ENCODE measurements at regions not wholly inside any gene's neighbourhood (a gene's known extent, or its start where the extent isn't known, plus 50 kb on each side); places are given as distances from the start of the nearest gene placed in this dataset.

- H3K27ac Mint-ChIP-seq: no peak overlapping the region
Observed at GRCh38 chr1:103199001-103199400, 90.7 kb upstream of the COL11A1 start.

GRCh38 chr1:103198076-103198475 is 89.8 kb upstream of the COL11A1 start:
- Histone ChIP-seq H3K4me1 (ENCODE audit: insufficient read depth, low read length) (no peaks in the 10 kb centered on the region), H3K27ac (ENCODE audit: low read depth in 1 of 2, low read length in 2 of 2) (no peak overlapping the region), H3K9me3 (ENCODE audit: control insufficient read depth in 1 of 2, insufficient read depth in 1 of 2, low read length in 2 of 2) (no peaks in the 10 kb centered on the region), H3K4me3 (ENCODE audit: low read length) (no peak overlapping the region), H3K36me3 (ENCODE audit: insufficient read depth, low read length) (no peaks in the 10 kb centered on the region), H3K27me3 (ENCODE audit: control insufficient read depth in 1 of 2, insufficient read depth in 2 of 2, low read length in 2 of 2) (no peaks in the 10 kb centered on the region)
- Mint-ChIP-seq H3K36me3 (ENCODE audit: low read depth) (no peaks in the 10 kb centered on the region), H3K9me3 (no peaks in the 10 kb centered on the region), H3K4me3 (no peak overlapping the region), H3K27ac (no peak overlapping the region), H3K4me1 (ENCODE audit: low read depth) (no peaks in the 10 kb centered on the region), H3K27me3 (no peaks in the 10 kb centered on the region)
- no peak for TF ChIP-seq CTCF (IDR thresholded peaks at IDR 0.05)
- ChIA-PET POLR2A (no interaction called here), CTCF (no interaction called here)
- DNase-seq (no peak), ATAC-seq (ENCODE audit: poor library complexity) (no peak)
- intact Hi-C loops (cut with DNase I, micrococcal nuclease): no loop called here

More at GRCh38 chr1:103199001-103199400, 90.7 kb upstream of the COL11A1 start:
- no peaks in the 10 kb centered on the region for H3K9me3 Mint-ChIP-seq
- H3K4me3 Mint-ChIP-seq: no peak overlapping the region
- intact Hi-C loops (cut with DNase I, micrococcal nuclease): no loop called here
- no peak overlapping the region for H3K27ac ChIP-seq (ENCODE audit: low read depth in 1 of 2, low read length in 2 of 2)
- ATAC-seq (ENCODE audit: poor library complexity) (no peak), DNase-seq (no peak)
- ChIA-PET CTCF (interaction anchor here (0.7 kb wide), 1 partner anchor 259 kb away, joined by 3 read pairs; no protein-coding TSS in a partner anchor), POLR2A (no interaction called here)
- H3K4me1 Mint-ChIP-seq (ENCODE audit: low read depth): no peaks in the 10 kb centered on the region
- no peaks in the 10 kb centered on the region for H3K36me3 Mint-ChIP-seq (ENCODE audit: low read depth)
- H3K9me3 ChIP-seq (ENCODE audit: control insufficient read depth in 1 of 2, insufficient read depth in 1 of 2, low read length in 2 of 2): no peaks in the 10 kb centered on the region
- no peaks in the 10 kb centered on the region for H3K27me3 ChIP-seq (ENCODE audit: control insufficient read depth in 1 of 2, insufficient read depth in 2 of 2, low read length in 2 of 2)
- H3K4me3 ChIP-seq (ENCODE audit: low read length): no peak overlapping the region
- no peaks in the 10 kb centered on the region for H3K4me1 ChIP-seq (ENCODE audit: insufficient read depth, low read length)
- H3K36me3 ChIP-seq (ENCODE audit: insufficient read depth, low read length): no peaks in the 10 kb centered on the region
- TF ChIP-seq CTCF (IDR thresholded peaks at IDR 0.05): no peak
- H3K27me3 Mint-ChIP-seq: no peaks in the 10 kb centered on the region

GRCh38 chr1:103197216-103197615 is 88.9 kb upstream of the COL11A1 start:
- Histone ChIP-seq H3K4me3 (ENCODE audit: low read length) (no peak overlapping the region), H3K27ac (ENCODE audit: low read depth in 1 of 2, low read length in 2 of 2) (no peak overlapping the region), H3K9me3 (ENCODE audit: control insufficient read depth in 1 of 2, insufficient read depth in 1 of 2, low read length in 2 of 2) (no peaks in the 10 kb centered on the region), H3K27me3 (ENCODE audit: control insufficient read depth in 1 of 2, insufficient read depth in 2 of 2, low read length in 2 of 2) (no peaks in the 10 kb centered on the region), H3K4me1 (ENCODE audit: insufficient read depth, low read length) (no peaks in the 10 kb centered on the region), H3K36me3 (ENCODE audit: insufficient read depth, low read length) (no peaks in the 10 kb centered on the region)
- CTCF ChIA-PET: no interaction called here
- no peaks in the 10 kb centered on the region for H3K4me1 Mint-ChIP-seq (ENCODE audit: low read depth)
- H3K4me3 Mint-ChIP-seq: no peak overlapping the region
- no peaks in the 10 kb centered on the region for H3K9me3 Mint-ChIP-seq
- intact Hi-C loops (cut with DNase I, micrococcal nuclease): no loop called here
- no peak for DNase-seq
- no peak for TF ChIP-seq CTCF (IDR thresholded peaks at IDR 0.05)
- no peaks in the 10 kb centered on the region for H3K27me3 Mint-ChIP-seq
- no peaks in the 10 kb centered on the region for H3K36me3 Mint-ChIP-seq (ENCODE audit: low read depth)
- ATAC-seq (ENCODE audit: poor library complexity): no peak
- POLR2A ChIA-PET: no interaction called here
- no peak overlapping the region for H3K27ac Mint-ChIP-seq
